Memory B cell (primary cell): ENCODE measurements at regions not wholly inside any gene's neighbourhood (a gene's known extent, or its start where the extent isn't known, plus 50 kb on each side); places are given as distances from the start of the nearest gene placed in this dataset.

Source experiments
- ATAC-seq: fragments of 150-1000 bp; cut with Tn5 transposase; 2 replicates; pipeline ENCODE4 v1.10.0; 2021; ENCODE audit warnings: low read depth, mild to moderate bottlenecking, moderate library complexity
- DNase-seq, 2 donors: peaks; one replicate each; pipeline ENCODE4 v3.0.0; 2022; ENCODE audit warnings: low spot score in 2 of 2
- H3K27ac Mint-ChIP-seq: one replicate; pipeline ENCODE4 v1.8.0; 2022; ENCODE audit warnings: mild to moderate bottlenecking, moderate library complexity, mixed read lengths
- H3K27me3 Mint-ChIP-seq: one replicate; pipeline ENCODE4 v1.8.0; 2022; ENCODE audit warnings: mixed read lengths
- H3K36me3 Mint-ChIP-seq: one replicate; pipeline ENCODE4 v1.8.0; 2022; ENCODE audit warnings: mild to moderate bottlenecking, mixed read lengths
- H3K4me1 Mint-ChIP-seq: one replicate; pipeline ENCODE4 v1.8.0; 2022; ENCODE audit warnings: mixed read lengths
- H3K4me3 Mint-ChIP-seq: one replicate; pipeline ENCODE4 v1.8.0; 2022; ENCODE audit warnings: mild to moderate bottlenecking, moderate library complexity, mixed read lengths
- H3K9me3 Mint-ChIP-seq: one replicate; pipeline ENCODE4 v1.8.0; 2022; ENCODE audit warnings: mixed read lengths

GRCh38 chr6:133814797-133815196 lies 74.1 kb upstream of the TCF21 start:
- peaks cover 8% of the 10 kb centered on the region for H3K27me3 Mint-ChIP-seq
- no peak for ATAC-seq
- no peaks in the 10 kb centered on the region for H3K36me3 Mint-ChIP-seq
- peaks cover 6% of the 10 kb centered on the region for H3K9me3 Mint-ChIP-seq
- H3K4me1 Mint-ChIP-seq = no peaks in the 10 kb centered on the region
- no peak for DNase-seq
- no peak overlapping the region for H3K4me3 Mint-ChIP-seq
- no peak overlapping the region for H3K27ac Mint-ChIP-seq

- H3K36me3 Mint-ChIP-seq = no peaks in the 10 kb centered on the region
- H3K4me3 Mint-ChIP-seq = no peak overlapping the region
- ATAC-seq (no peak), DNase-seq (no peak)
- peaks cover 5% of the 10 kb centered on the region for H3K9me3 Mint-ChIP-seq
- H3K27me3 Mint-ChIP-seq = peaks cover 9% of the 10 kb centered on the region
- H3K27ac Mint-ChIP-seq = no peak overlapping the region
- no peaks in the 10 kb centered on the region for H3K4me1 Mint-ChIP-seq
These were observed 73.6 kb upstream of the TCF21 start for GRCh38 chr6:133815313-133815712.

- H3K4me1 Mint-ChIP-seq = no peaks in the 10 kb centered on the region
These were observed 72.7 kb upstream of the TCF21 start for GRCh38 chr6:133816171-133816570.

GRCh38 chr6:133817460-133818047 lies 71.4 kb upstream of the TCF21 start:
- DNase-seq = peak; percentile 14 to 39
- Mint-ChIP-seq H3K9me3 (peaks cover 1% of the 10 kb centered on the region), H3K4me3 (no peak overlapping the region)

More at GRCh38 chr6:133816171-133816570, 72.7 kb upstream of the TCF21 start:
- ATAC-seq = no peak
- no peak overlapping the region for H3K4me3 Mint-ChIP-seq
- peaks cover 8% of the 10 kb centered on the region for H3K27me3 Mint-ChIP-seq
- peaks cover 1% of the 10 kb centered on the region for H3K9me3 Mint-ChIP-seq
- no peaks in the 10 kb centered on the region for H3K36me3 Mint-ChIP-seq
- H3K27ac Mint-ChIP-seq = no peak overlapping the region
- no peak for DNase-seq

GRCh38 chr6:133818320-133818719 lies 70.6 kb upstream of the TCF21 start:
- peaks cover 1% of the 10 kb centered on the region for H3K9me3 Mint-ChIP-seq
- no peak overlapping the region for H3K27ac Mint-ChIP-seq
- H3K4me3 Mint-ChIP-seq = no peak overlapping the region
- peaks cover 5% of the 10 kb centered on the region for H3K27me3 Mint-ChIP-seq
- ATAC-seq (no peak), DNase-seq (no peak)
- H3K4me1 Mint-ChIP-seq = no peaks in the 10 kb centered on the region
- no peaks in the 10 kb centered on the region for H3K36me3 Mint-ChIP-seq

More at GRCh38 chr6:133817460-133818047, 71.4 kb upstream of the TCF21 start:
- peaks cover 5% of the 10 kb centered on the region for H3K27me3 Mint-ChIP-seq
- H3K36me3 Mint-ChIP-seq = no peaks in the 10 kb centered on the region
- H3K27ac Mint-ChIP-seq = no peak overlapping the region
- ATAC-seq = no peak
- H3K4me1 Mint-ChIP-seq = no peaks in the 10 kb centered on the region

- ATAC-seq (no peak), DNase-seq (no peak)
- H3K36me3 Mint-ChIP-seq = no peaks in the 10 kb centered on the region
- no peaks in the 10 kb centered on the region for H3K4me1 Mint-ChIP-seq
- no peak overlapping the region for H3K27ac Mint-ChIP-seq
- peaks cover 1% of the 10 kb centered on the region for H3K9me3 Mint-ChIP-seq
- peaks cover 5% of the 10 kb centered on the region for H3K27me3 Mint-ChIP-seq
- no peak overlapping the region for H3K4me3 Mint-ChIP-seq
These were observed 68.7 kb upstream of the TCF21 start for GRCh38 chr6:133820208-133820607.

- Mint-ChIP-seq H3K36me3 (peaks cover 2% of the 10 kb centered on the region), H3K27ac (no peak overlapping the region), H3K4me1 (no peaks in the 10 kb centered on the region), H3K9me3 (peaks cover 3% of the 10 kb centered on the region), H3K4me3 (no peak overlapping the region), H3K27me3 (peaks cover 1% of the 10 kb centered on the region)
- no peak for DNase-seq
- no peak for ATAC-seq
These were observed 61.1 kb upstream of the TCF21 start for GRCh38 chr6:133827766-133828165.

GRCh38 chr6:133833949-133834359 lies 55.0 kb upstream of the TCF21 start:
- ATAC-seq = no peak
- H3K36me3 Mint-ChIP-seq = no peaks in the 10 kb centered on the region
- no peak overlapping the region for H3K4me3 Mint-ChIP-seq
- H3K27me3 Mint-ChIP-seq = peaks cover 5% of the 10 kb centered on the region
- no peaks in the 10 kb centered on the region for H3K9me3 Mint-ChIP-seq
- DNase-seq = no peak
- no peak overlapping the region for H3K27ac Mint-ChIP-seq
- H3K4me1 Mint-ChIP-seq = no peaks in the 10 kb centered on the region

GRCh38 chr6:133834472-133835170 lies 54.3 kb upstream of the TCF21 start:
- no peak overlapping the region for H3K27ac Mint-ChIP-seq
- no peaks in the 10 kb centered on the region for H3K4me1 Mint-ChIP-seq
- DNase-seq (no peak), ATAC-seq (no peak)
- no peaks in the 10 kb centered on the region for H3K36me3 Mint-ChIP-seq
- H3K9me3 Mint-ChIP-seq = no peaks in the 10 kb centered on the region
- no peak overlapping the region for H3K4me3 Mint-ChIP-seq
- H3K27me3 Mint-ChIP-seq = peaks cover 8% of the 10 kb centered on the region

GRCh38 chr6:133835901-133836300 lies 53.0 kb upstream of the TCF21 start:
- Mint-ChIP-seq H3K27me3 (peaks cover 10% of the 10 kb centered on the region), H3K9me3 (no peaks in the 10 kb centered on the region), H3K27ac (no peak overlapping the region), H3K4me3 (no peak overlapping the region), H3K36me3 (no peaks in the 10 kb centered on the region), H3K4me1 (no peaks in the 10 kb centered on the region)
- DNase-seq (no peak), ATAC-seq (no peak)

- peaks cover 9% of the 10 kb centered on the region for H3K27me3 Mint-ChIP-seq
- no peaks in the 10 kb centered on the region for H3K36me3 Mint-ChIP-seq
- no peak overlapping the region for H3K27ac Mint-ChIP-seq
- peak overlapping the region; percentile 53 for H3K4me3 Mint-ChIP-seq
- no peaks in the 10 kb centered on the region for H3K4me1 Mint-ChIP-seq
- peak; percentile 70 for ATAC-seq
- DNase-seq = peak; percentile 24 to 49
- H3K9me3 Mint-ChIP-seq = no peaks in the 10 kb centered on the region
These were observed 51.0 kb upstream of the TCF21 start for GRCh38 chr6:133837801-133838349.
